Naive thymus-derived CD8-positive, alpha-beta T cell (primary cell): ENCODE measurements at regions not wholly inside any gene's neighbourhood (a gene's known extent, or its start where the extent isn't known, plus 50 kb on each side); places are given as distances from the start of the nearest gene placed in this dataset.

ENCODE experiments used
- ATAC-seq, 2 donors: fragments of 150-1000 bp; cut with Tn5 transposase in 1 of 2; sonication (Bioruptor Pico), chemical (Tn5 transposase) in 1 of 2; 1 replicate in 1 of 2; 2 replicates in 1 of 2; pipeline ENCODE4 v1.10.0; 2021; ENCODE audit warnings: mild to moderate bottlenecking in 2 of 2, moderate library complexity in 2 of 2
- POLR2A ChIA-PET: fragments of 350-600 bp; sonication (Branson Sonifier 250); formaldehyde crosslinking; loops from one replicate; lab custom pipeline; 2021; ENCODE audit warnings: antibody characterized with exemption; lab: Charles Lee
- DNase-seq, 10 donors: peaks; one replicate each; pipeline versions ENCODE4 v3.0.0 to v3.0.0-alpha.2; 2020 to 2022
- H3K27ac Mint-ChIP-seq, 10 donors: one replicate each; pipeline ENCODE4 v1.8.0; 2020 to 2022; ENCODE audit warnings: mild to moderate bottlenecking in 10 of 10, mixed read lengths in 10 of 10, moderate library complexity in 4 of 10, inconsistent platforms in 1 of 10
- H3K27me3 Mint-ChIP-seq, 5 donors: one replicate each; pipeline ENCODE4 v1.8.0; 2021 to 2022; ENCODE audit warnings: mixed read lengths in 5 of 5
- H3K36me3 Mint-ChIP-seq, 3 donors: one replicate each; pipeline ENCODE4 v1.8.0; 2020 to 2022; ENCODE audit warnings: mixed read lengths in 3 of 3, mild to moderate bottlenecking in 2 of 3, inconsistent platforms in 1 of 3
- H3K4me1 Mint-ChIP-seq, 4 donors: one replicate each; pipeline ENCODE4 v1.8.0; 2021 to 2022; ENCODE audit warnings: mixed read lengths in 4 of 4
- H3K4me3 Mint-ChIP-seq, 10 donors: one replicate each; pipeline ENCODE4 v1.8.0; 2020 to 2022; ENCODE audit warnings: mild to moderate bottlenecking in 10 of 10, mixed read lengths in 10 of 10, moderate library complexity in 6 of 10, inconsistent platforms in 1 of 10
- H3K9me3 Mint-ChIP-seq, 9 donors: one replicate each; pipeline ENCODE4 v1.8.0; 2020 to 2022; ENCODE audit warnings: mixed read lengths in 9 of 9, mild to moderate bottlenecking in 3 of 9, inconsistent platforms in 1 of 9, moderate library complexity in 1 of 9

- POLR2A ChIA-PET = no interaction called here
- no peaks in the 10 kb centered on the region for H3K36me3 Mint-ChIP-seq
- no peak overlapping the region for H3K27ac Mint-ChIP-seq
- DNase-seq = peak in 2 of 10 donors; percentile 11 to 45
- H3K4me3 Mint-ChIP-seq = no peak overlapping the region
- H3K9me3 Mint-ChIP-seq = no peaks in the 10 kb centered on the region
- H3K4me1 Mint-ChIP-seq = no peaks in the 10 kb centered on the region
- no peak for ATAC-seq
- peaks cover 0 to 8% (median 0%) of the 10 kb centered on the region in 5 donors for H3K27me3 Mint-ChIP-seq
These were observed 342.2 kb upstream of the SFSWAP start for GRCh38 chr12:131368668-131369071.

GRCh38 chr12:131369094-131369845 is 341.6 kb upstream of the SFSWAP start:
- POLR2A ChIA-PET = no interaction called here
- no peak for ATAC-seq
- Mint-ChIP-seq H3K27me3 (peaks cover 0 to 8% (median 0%) of the 10 kb centered on the region in 5 donors), H3K36me3 (no peaks in the 10 kb centered on the region), H3K4me1 (no peaks in the 10 kb centered on the region), H3K27ac (peak overlapping the region in 1 of 10 donors; percentile 21), H3K4me3 (no peak overlapping the region), H3K9me3 (no peaks in the 10 kb centered on the region)
- peak in 1 of 10 donors; percentile 27 for DNase-seq

GRCh38 chr12:131370321-131370720 is 340.6 kb upstream of the SFSWAP start:
- no peaks in the 10 kb centered on the region for H3K9me3 Mint-ChIP-seq
- ATAC-seq (no peak), DNase-seq (no peak)
- no peaks in the 10 kb centered on the region for H3K4me1 Mint-ChIP-seq
- H3K36me3 Mint-ChIP-seq = no peaks in the 10 kb centered on the region
- POLR2A ChIA-PET = no interaction called here
- H3K27me3 Mint-ChIP-seq = peaks cover 0 to 8% (median 0%) of the 10 kb centered on the region in 5 donors
- H3K4me3 Mint-ChIP-seq = no peak overlapping the region
- H3K27ac Mint-ChIP-seq = no peak overlapping the region

- POLR2A ChIA-PET = no interaction called here
- peaks cover 0 to 6% (median 0%) of the 10 kb centered on the region in 5 donors for H3K27me3 Mint-ChIP-seq
These were observed 340.0 kb upstream of the SFSWAP start for GRCh38 chr12:131370791-131371347.

GRCh38 chr12:131371401-131372170 is 339.3 kb upstream of the SFSWAP start:
- POLR2A ChIA-PET = no interaction called here
- Mint-ChIP-seq H3K4me3 (no peak overlapping the region), H3K27ac (no peak overlapping the region), H3K9me3 (no peaks in the 10 kb centered on the region), H3K4me1 (no peaks in the 10 kb centered on the region), H3K36me3 (no peaks in the 10 kb centered on the region), H3K27me3 (peaks cover 0 to 2% (median 0%) of the 10 kb centered on the region in 5 donors)
- no peak for ATAC-seq
- DNase-seq = peak in 1 of 10 donors; percentile 21

More at GRCh38 chr12:131370791-131371347, 340.0 kb upstream of the SFSWAP start:
- no peaks in the 10 kb centered on the region for H3K36me3 Mint-ChIP-seq
- no peak overlapping the region for H3K27ac Mint-ChIP-seq
- ATAC-seq = no peak
- no peaks in the 10 kb centered on the region for H3K9me3 Mint-ChIP-seq
- no peaks in the 10 kb centered on the region for H3K4me1 Mint-ChIP-seq
- DNase-seq = peak in 1 of 10 donors; percentile 22
- H3K4me3 Mint-ChIP-seq = no peak overlapping the region

DNA sequence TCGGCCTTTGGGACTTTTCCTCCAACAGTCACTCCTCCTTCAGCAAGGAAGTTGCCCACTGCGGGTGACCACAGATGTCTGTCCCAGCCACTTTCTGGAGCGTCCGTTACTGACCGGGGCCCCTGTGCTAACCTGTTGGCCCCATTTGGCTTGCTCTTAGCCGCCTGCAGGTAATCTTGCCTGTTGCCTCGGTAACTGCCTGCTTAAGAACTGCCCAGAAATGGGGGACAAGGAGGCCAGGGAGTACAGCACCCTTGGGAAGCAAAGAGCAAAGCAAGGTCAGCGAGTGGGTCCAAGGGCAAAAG is 338.8 kb upstream of the SFSWAP start:
- Mint-ChIP-seq H3K4me3 (no peak overlapping the region), H3K36me3 (no peaks in the 10 kb centered on the region), H3K4me1 (no peaks in the 10 kb centered on the region), H3K27ac (no peak overlapping the region), H3K9me3 (no peaks in the 10 kb centered on the region), H3K27me3 (peaks cover 0 to 2% (median 0%) of the 10 kb centered on the region in 5 donors)
- DNase-seq (peak in 1 of 10 donors; percentile 40), ATAC-seq (no peak)
- POLR2A ChIA-PET = no interaction called here

DNA sequence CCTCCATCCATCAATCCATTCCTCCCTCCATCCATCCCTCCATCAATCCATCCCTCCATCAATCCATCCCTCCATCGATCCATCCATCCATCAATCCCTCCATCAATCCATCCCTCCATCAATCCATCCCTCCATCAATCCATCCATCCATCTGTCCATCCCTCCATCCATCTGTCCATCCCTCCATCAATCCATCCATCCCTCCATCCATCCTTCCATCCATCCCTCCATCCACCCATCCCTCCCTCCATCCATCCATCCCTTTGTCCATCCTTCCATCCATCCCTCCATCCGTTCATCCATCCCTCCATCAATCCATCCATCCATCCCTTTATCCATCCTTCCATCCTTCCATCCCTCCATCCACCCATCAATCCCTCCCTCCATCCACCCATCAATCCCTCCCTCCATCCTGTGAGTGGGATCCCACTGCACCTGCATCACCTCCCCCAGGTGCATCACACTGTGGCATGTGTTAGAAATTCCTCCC is 338.1 kb upstream of the SFSWAP start:
- Mint-ChIP-seq H3K27me3 (peaks cover 0 to 2% (median 0%) of the 10 kb centered on the region in 5 donors), H3K27ac (no peak overlapping the region), H3K4me1 (no peaks in the 10 kb centered on the region), H3K4me3 (no peak overlapping the region), H3K9me3 (no peaks in the 10 kb centered on the region), H3K36me3 (no peaks in the 10 kb centered on the region)
- POLR2A ChIA-PET = no interaction called here
- no peak for DNase-seq
- ATAC-seq = no peak

DNA sequence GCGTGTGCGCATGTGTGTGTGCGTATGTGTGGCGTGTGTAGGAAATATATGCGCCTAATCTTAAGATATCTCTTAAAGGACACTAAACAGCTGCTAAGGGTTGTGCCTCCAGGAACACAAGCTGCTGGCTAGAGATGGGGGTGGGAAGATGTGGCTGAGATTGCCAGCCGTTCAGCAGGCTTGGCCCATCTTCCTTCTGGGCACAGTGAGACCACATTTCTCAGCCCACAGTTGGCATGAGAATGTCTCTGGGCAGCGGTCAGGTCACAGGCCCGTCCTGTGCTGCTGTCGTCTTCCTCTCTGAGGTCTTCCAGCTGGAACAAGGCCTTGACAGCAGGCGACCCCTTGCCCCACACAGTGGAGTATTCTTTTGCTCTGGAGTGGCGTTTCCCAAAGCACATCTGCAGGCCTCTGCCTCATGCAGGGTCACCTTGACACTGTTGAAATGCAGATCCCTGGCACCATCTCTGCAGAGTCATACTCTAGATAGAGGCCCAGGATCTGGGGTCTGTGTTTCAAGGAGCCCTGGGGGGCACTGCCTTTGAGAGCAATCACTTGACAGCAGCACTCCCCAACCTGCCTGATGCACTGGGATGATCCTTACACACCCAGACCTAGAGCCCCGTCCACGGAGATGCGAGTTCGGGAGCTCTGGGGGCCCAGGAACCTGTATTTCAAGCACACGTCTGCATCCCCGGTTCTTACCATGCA is 335.5 kb upstream of the SFSWAP start:
- H3K27ac Mint-ChIP-seq = no peak overlapping the region
- no peaks in the 10 kb centered on the region for H3K4me1 Mint-ChIP-seq
- POLR2A ChIA-PET = no interaction called here
- DNase-seq (no peak), ATAC-seq (no peak)
- H3K4me3 Mint-ChIP-seq = no peak overlapping the region
- no peaks in the 10 kb centered on the region for H3K36me3 Mint-ChIP-seq
- no peaks in the 10 kb centered on the region for H3K9me3 Mint-ChIP-seq
- peaks cover 0 to 8% (median 5%) of the 10 kb centered on the region in 5 donors for H3K27me3 Mint-ChIP-seq

DNA sequence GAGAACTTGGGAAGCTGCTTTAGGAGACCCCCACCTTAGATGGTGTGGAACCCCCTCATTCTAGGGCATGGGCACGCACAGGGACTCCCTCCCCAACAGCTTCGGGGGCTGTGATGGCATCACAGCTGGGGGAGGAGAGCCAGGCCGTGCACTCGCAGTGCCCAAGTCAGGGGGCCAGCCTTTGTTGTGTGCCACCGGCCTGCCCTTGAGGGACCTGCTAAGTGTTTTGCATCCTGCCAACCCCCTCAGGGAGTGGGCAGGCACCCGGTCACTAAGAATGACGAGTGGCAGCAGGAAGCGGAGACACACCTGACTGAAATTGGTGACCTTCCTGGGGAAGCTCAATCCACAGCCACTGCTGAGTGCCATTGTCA is 334.9 kb upstream of the SFSWAP start:
- DNase-seq (no peak), ATAC-seq (no peak)
- Mint-ChIP-seq H3K36me3 (no peaks in the 10 kb centered on the region), H3K27ac (no peak overlapping the region), H3K4me3 (no peak overlapping the region), H3K4me1 (no peaks in the 10 kb centered on the region), H3K27me3 (peaks cover 0 to 8% (median 5%) of the 10 kb centered on the region in 5 donors), H3K9me3 (no peaks in the 10 kb centered on the region)
- POLR2A ChIA-PET = no interaction called here

- ATAC-seq = no peak
- DNase-seq = no peak
- Mint-ChIP-seq H3K27ac (no peak overlapping the region), H3K4me3 (no peak overlapping the region), H3K36me3 (no peaks in the 10 kb centered on the region), H3K27me3 (peaks cover 0 to 12% (median 5%) of the 10 kb centered on the region in 5 donors), H3K9me3 (no peaks in the 10 kb centered on the region), H3K4me1 (no peaks in the 10 kb centered on the region)
- POLR2A ChIA-PET = no interaction called here
These were observed 332.6 kb upstream of the SFSWAP start for GRCh38 chr12:131378176-131378842.

DNA sequence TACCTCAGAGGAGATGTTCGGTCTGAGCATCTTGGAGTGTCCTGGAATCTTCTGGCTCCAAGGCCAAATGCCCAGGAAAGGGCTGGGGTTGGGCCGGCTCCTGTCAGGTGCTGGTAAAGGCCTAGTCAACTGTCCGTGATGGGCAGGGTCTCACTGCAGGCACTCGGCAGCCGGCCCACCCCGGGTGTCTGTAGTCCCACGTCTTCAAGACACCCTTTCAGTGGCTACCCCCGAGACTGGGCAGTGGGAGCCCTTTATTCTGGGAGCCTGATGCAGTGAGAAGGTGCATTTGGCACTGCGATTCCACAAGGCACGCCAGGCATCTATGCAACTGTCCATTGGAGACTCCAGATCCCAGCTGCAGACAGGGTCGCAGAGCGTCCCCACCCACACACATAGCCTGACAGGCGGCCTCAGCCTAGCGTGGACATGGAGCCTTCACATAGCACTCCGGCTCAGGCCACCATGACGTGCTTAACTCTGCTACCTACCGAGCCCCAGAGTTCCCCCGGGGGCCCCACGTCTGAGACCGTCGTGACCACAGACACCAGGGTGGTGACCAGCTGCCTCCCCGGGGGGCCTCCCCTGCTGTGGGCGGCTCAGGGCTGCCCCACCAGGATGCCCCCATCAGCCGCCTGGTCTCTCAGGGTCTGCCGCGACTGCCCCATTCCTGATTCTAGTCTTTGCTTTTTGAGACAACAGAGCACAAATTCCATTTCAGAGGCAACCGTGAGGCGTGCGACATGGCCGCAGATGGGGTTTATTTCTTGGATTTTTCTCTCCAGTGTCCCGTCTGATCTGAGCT is 331.8 kb upstream of the SFSWAP start:
- POLR2A ChIA-PET = no interaction called here
- no peak overlapping the region for H3K4me3 Mint-ChIP-seq
- DNase-seq = no peak
- H3K9me3 Mint-ChIP-seq = no peaks in the 10 kb centered on the region
- no peak for ATAC-seq
- H3K4me1 Mint-ChIP-seq = no peaks in the 10 kb centered on the region
- H3K27ac Mint-ChIP-seq = no peak overlapping the region
- no peaks in the 10 kb centered on the region for H3K36me3 Mint-ChIP-seq
- peaks cover 0 to 18% (median 7%) of the 10 kb centered on the region in 5 donors for H3K27me3 Mint-ChIP-seq

DNA sequence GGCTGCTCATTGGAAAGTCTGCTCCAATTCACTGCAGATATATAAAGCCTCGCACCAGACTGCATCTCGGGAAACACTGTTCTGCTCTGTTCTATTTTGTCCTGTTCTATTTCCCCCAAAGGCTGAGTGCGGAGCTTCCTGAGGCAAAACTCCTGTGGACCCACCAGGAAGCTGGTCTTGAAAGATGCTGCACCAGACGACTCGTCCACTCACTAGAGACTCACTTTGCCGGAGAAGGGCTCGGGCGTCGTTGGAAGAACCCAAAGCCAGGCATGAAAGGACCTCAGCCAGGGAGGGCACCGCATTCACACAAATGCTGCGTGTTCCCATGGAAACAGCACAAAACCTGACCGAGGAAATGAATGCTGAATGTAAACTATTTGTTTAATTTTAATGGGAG is 331.2 kb upstream of the SFSWAP start:
- H3K27ac Mint-ChIP-seq = no peak overlapping the region
- no peak for ATAC-seq
- H3K9me3 Mint-ChIP-seq = no peaks in the 10 kb centered on the region
- DNase-seq = no peak
- peaks cover 0 to 18% (median 7%) of the 10 kb centered on the region in 5 donors for H3K27me3 Mint-ChIP-seq
- H3K4me1 Mint-ChIP-seq = no peaks in the 10 kb centered on the region
- POLR2A ChIA-PET = no interaction called here
- H3K36me3 Mint-ChIP-seq = no peaks in the 10 kb centered on the region
- no peak overlapping the region for H3K4me3 Mint-ChIP-seq
